ENCODE measurements at regions not wholly inside any gene's neighbourhood (a gene's known extent, or its start where the extent isn't known, plus 50 kb on each side); places are given as distances from the start of the nearest gene placed in this dataset.

- DNase-seq (ENCODE audit: low read depth, low spot score): no peak
Observed at GRCh38 chr5:4927097-4927496, 213.0 kb upstream of the ADAMTS16 start.

GRCh38 chr5:4928409-4928808, 211.7 kb upstream of the ADAMTS16 start:
- no peak for DNase-seq (ENCODE audit: low read depth, low spot score)

- no peak for DNase-seq (ENCODE audit: low read depth, low spot score)
Observed at GRCh38 chr5:4929092-4929655, 211.0 kb upstream of the ADAMTS16 start.

GRCh38 chr5:4939042-4939781, 200.9 kb upstream of the ADAMTS16 start:
- DNase-seq (ENCODE audit: low read depth, low spot score): no peak

- DNase-seq (ENCODE audit: low read depth, low spot score): no peak
Observed at GRCh38 chr5:4941161-4941560, 199.0 kb upstream of the ADAMTS16 start.

GRCh38 chr5:4941957-4942830, 197.9 kb upstream of the ADAMTS16 start:
- no peak for DNase-seq (ENCODE audit: low read depth, low spot score)

- no peak for DNase-seq (ENCODE audit: low read depth, low spot score)
Observed at GRCh38 chr5:4942831-4943178, 197.3 kb upstream of the ADAMTS16 start.

- DNase-seq (ENCODE audit: low read depth, low spot score): no peak
Observed at GRCh38 chr5:4945296-4945695, 194.8 kb upstream of the ADAMTS16 start.

- no peak for DNase-seq (ENCODE audit: low read depth, low spot score)
Observed at GRCh38 chr5:4947106-4947505, 193.0 kb upstream of the ADAMTS16 start.

GRCh38 chr5:4947893-4948536, 192.1 kb upstream of the ADAMTS16 start:
- DNase-seq (ENCODE audit: low read depth, low spot score): no peak

- no peak for DNase-seq (ENCODE audit: low read depth, low spot score)
Observed at GRCh38 chr5:4949108-4949507, 191.0 kb upstream of the ADAMTS16 start.

- no peak for DNase-seq (ENCODE audit: low read depth, low spot score)
Observed at GRCh38 chr5:4953576-4953975, 186.6 kb upstream of the ADAMTS16 start.

GRCh38 chr5:4954048-4954447, 186.1 kb upstream of the ADAMTS16 start:
- no peak for DNase-seq (ENCODE audit: low read depth, low spot score)

- no peak for DNase-seq (ENCODE audit: low read depth, low spot score)
Observed at GRCh38 chr5:4963265-4963664, 176.9 kb upstream of the ADAMTS16 start.

GRCh38 chr5:4969351-4969750, 170.8 kb upstream of the ADAMTS16 start:
- DNase-seq (ENCODE audit: low read depth, low spot score): no peak

GRCh38 chr5:4970171-4970570, 170.0 kb upstream of the ADAMTS16 start:
- no peak for DNase-seq (ENCODE audit: low read depth, low spot score)

GRCh38 chr5:4976902-4977301, 163.2 kb upstream of the ADAMTS16 start:
- no peak for DNase-seq (ENCODE audit: low read depth, low spot score)

GRCh38 chr5:4977416-4978110, 162.6 kb upstream of the ADAMTS16 start:
- DNase-seq (ENCODE audit: low read depth, low spot score): no peak

- no peak for DNase-seq (ENCODE audit: low read depth, low spot score)
Observed at GRCh38 chr5:4980201-4980600, 159.9 kb upstream of the ADAMTS16 start.

GRCh38 chr5:4981608-4982007, 158.5 kb upstream of the ADAMTS16 start:
- DNase-seq (ENCODE audit: low read depth, low spot score): no peak

GRCh38 chr5:4983701-4984100, 156.4 kb upstream of the ADAMTS16 start:
- DNase-seq (ENCODE audit: low read depth, low spot score): no peak

- DNase-seq (ENCODE audit: low read depth, low spot score): no peak
Observed at GRCh38 chr5:4984461-4984860, 155.7 kb upstream of the ADAMTS16 start.

Data from iPS DF 19.7 (cell line).